Motor neuron (in vitro differentiated cells): ENCODE measurements at regions not wholly inside any gene's neighbourhood (a gene's known extent, or its start where the extent isn't known, plus 50 kb on each side); places are given as distances from the start of the nearest gene placed in this dataset.
A peak's percentile ranks its signal among the peaks of the same experiment; 100 is the strongest.

Source experiments
- ATAC-seq, 8 experiments: fragments of 200-7000 bp; cut with Tn5 transposase; replicated peaks in 6 of 8; 2 replicates each; pipeline ENCODE4 v1.8.0; 2021; ENCODE audit warnings: mild to moderate bottlenecking in 8 of 8, moderate library complexity in 8 of 8
- H3K27ac ChIP-seq, 2 donors: fragments of 250-450 bp; sonication (Bioruptor Pico); 2 replicates each; pipeline ENCODE4 v1.9.0; 2021; ENCODE audit warnings: antibody characterized with exemption in 2 of 2, mild to moderate bottlenecking in 2 of 2, moderate library complexity in 1 of 2
- H3K4me1 ChIP-seq, 2 donors: fragments of 250-450 bp; sonication (Bioruptor Pico); replicated peaks in 1 of 2; 2 replicates each; pipeline ENCODE4 v1.6.1; 2021; ENCODE audit warnings: antibody characterized with exemption in 2 of 2, mild to moderate bottlenecking in 2 of 2, moderate library complexity in 1 of 2
- H3K4me3 ChIP-seq, 5 donors: fragments of 250-450 bp; sonication (Bioruptor Pico); 2 replicates each; pipeline ENCODE4 v1.9.0; 2021; ENCODE audit warnings: antibody characterized with exemption in 5 of 5, mild to moderate bottlenecking in 5 of 5, moderate library complexity in 4 of 5
- WGBS, 10 experiments: fragments of 450-650 bp; shearing (Covaris generic); methylation state at CpG; one replicate each; pipeline ENCODE4 v1.0.0; 2022; 5-methylcytosine and 5-hydroxymethylcytosine counted together
- in situ Hi-C, 9 experiments: fragments of 400-800 bp; cut with MboI; loops; one replicate each; pipeline ENCODE4 v1.15.0; 2021; ENCODE audit warnings: low sequenced_read_pairs in 9 of 9, low pct_unique_long_range_greater_than_20kb in 2 of 9; ENCODE audit not compliant: unreplicated experiment in 9 of 9

GRCh38 chr5:43772458-43772763, 169.4 kb downstream of the NNT start:
- WGBS, 10 experiments, result 0 to 100% (median 87%) methylated on average over 1 of the region's 1 CpG; no CpG with 5 or more reads in 1 of the 10 experiments
- ATAC-seq, result no peak
- no peak overlapping the region for H3K4me3 ChIP-seq
- peaks cover 8 to 10% of the 10 kb centered on the region in 2 donors for H3K4me1 ChIP-seq
- in situ Hi-C loops, result no loop called here
- no peak overlapping the region for H3K27ac ChIP-seq

GRCh38 chr5:43771611-43772031, 168.6 kb downstream of the NNT start:
- H3K4me3 ChIP-seq, result no peak overlapping the region
- no peak overlapping the region for H3K27ac ChIP-seq
- 74 to 100% (median 93%) methylated on average over 1 to 3 of the region's 3 CpGs; no CpG with 5 or more reads in 2 of the 10 experiments for WGBS, 10 experiments
- in situ Hi-C loops, result no loop called here
- ATAC-seq, result no peak
- peaks cover 8 to 10% of the 10 kb centered on the region in 2 donors for H3K4me1 ChIP-seq

GRCh38 chr5:43769571-43770355, 166.8 kb downstream of the NNT start:
- ATAC-seq, result peak in 3 of 8 experiments; percentile 26 to 69 (median 53)
- 10 to 94% (median 81%) methylated on average over 3 to 7 of the region's 7 CpGs; no CpG with 5 or more reads in 1 of the 10 experiments for WGBS, 10 experiments
- peaks cover 8 to 10% of the 10 kb centered on the region in 2 donors for H3K4me1 ChIP-seq
- H3K4me3 ChIP-seq, result no peak overlapping the region
- H3K27ac ChIP-seq, result no peak overlapping the region
- in situ Hi-C loops, result no loop called here
